ENCODE measurements at regions not wholly inside any gene's neighbourhood (a gene's known extent, or its start where the extent isn't known, plus 50 kb on each side); places are given as distances from the start of the nearest gene placed in this dataset.

DNA sequence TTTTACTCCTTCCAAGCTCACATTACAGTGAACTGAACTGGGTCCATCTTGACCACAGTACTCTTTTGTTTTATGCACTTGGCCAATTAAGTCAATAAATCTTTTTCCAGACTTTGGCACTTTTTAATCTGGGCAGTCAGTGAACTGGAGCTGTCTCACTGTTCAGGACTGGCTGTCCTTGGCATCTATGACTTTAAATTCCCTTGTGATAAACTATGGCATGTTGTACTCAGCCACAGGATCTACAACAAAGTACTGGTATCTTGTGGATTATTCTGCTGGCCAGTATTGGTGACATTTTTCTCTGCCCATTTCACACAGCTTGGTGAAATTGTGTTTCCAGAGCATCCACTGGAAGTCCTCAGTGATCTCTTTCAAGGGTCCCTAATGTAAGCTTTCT, 1144.8 kb upstream of the SEMA6A start:
- Histone ChIP-seq H3K9me3 (peaks cover 0 to 13% (median 0%) of the 10 kb centered on the region in 3 donors), H3K4me3 (no peak overlapping the region), H3K27me3 (no peaks in the 10 kb centered on the region), H3K27ac (no peak overlapping the region), H3K36me3 (no peaks in the 10 kb centered on the region), H3K4me1 (no peaks in the 10 kb centered on the region)
- no peak for ATAC-seq
- TF ChIP-seq POLR2A (IDR thresholded peaks at IDR 0.05): no peak
- TF ChIP-seq, protein P1, sequence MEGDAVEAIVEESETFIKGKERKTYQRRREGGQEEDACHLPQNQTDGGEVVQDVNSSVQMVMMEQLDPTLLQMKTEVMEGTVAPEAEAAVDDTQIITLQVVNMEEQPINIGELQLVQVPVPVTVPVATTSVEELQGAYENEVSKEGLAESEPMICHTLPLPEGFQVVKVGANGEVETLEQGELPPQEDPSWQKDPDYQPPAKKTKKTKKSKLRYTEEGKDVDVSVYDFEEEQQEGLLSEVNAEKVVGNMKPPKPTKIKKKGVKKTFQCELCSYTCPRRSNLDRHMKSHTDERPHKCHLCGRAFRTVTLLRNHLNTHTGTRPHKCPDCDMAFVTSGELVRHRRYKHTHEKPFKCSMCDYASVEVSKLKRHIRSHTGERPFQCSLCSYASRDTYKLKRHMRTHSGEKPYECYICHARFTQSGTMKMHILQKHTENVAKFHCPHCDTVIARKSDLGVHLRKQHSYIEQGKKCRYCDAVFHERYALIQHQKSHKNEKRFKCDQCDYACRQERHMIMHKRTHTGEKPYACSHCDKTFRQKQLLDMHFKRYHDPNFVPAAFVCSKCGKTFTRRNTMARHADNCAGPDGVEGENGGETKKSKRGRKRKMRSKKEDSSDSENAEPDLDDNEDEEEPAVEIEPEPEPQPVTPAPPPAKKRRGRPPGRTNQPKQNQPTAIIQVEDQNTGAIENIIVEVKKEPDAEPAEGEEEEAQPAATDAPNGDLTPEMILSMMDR (IDR thresholded peaks at IDR 0.05): no peak
- no peak for TF ChIP-seq POLR2AphosphoS5 (IDR thresholded peaks at IDR 0.05)
- TF ChIP-seq EP300 (IDR thresholded peaks at IDR 0.05): no peak

DNA sequence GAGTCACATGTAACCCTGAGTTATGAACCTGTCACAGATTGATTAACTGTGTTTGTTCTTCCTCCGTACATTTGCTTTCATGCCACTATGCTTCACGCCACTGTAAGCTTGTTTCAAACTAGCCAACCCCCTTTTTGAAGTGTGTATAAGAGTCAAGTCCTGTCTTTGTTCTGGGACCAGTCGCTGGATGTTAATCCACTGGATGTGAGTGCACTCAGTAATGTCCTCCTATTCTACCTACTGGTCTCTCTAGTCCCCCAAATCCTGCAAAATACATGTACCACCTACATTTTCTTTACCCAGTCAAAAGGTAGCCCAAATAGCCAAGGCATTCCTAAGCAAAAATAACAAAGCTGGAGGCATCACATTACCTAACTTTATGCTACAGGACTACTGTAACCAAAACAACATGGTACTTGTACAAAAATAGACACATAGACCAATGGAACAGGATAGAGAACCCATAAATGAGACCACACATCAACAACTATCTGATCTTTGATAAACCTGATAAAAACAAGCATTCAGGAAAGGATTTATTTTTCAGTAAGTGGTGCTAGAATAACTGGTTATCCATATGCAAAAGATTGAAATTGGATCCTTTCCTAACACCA, 1139.1 kb upstream of the SEMA6A start:
- Histone ChIP-seq H3K4me3 (no peak overlapping the region), H3K27ac (no peak overlapping the region), H3K4me1 (no peaks in the 10 kb centered on the region), H3K9me3 (peaks cover 0 to 32% (median 5%) of the 10 kb centered on the region in 3 donors), H3K36me3 (no peaks in the 10 kb centered on the region), H3K27me3 (no peaks in the 10 kb centered on the region)
- ATAC-seq: no peak
- 79 to 81% methylated on average over 2 to 3 of the region's 3 CpGs for WGBS, 2 donors (ENCODE audit: low coverage in 1 of 2)
- TF ChIP-seq POLR2AphosphoS5 (IDR thresholded peaks at IDR 0.05) (no peak), EP300 (IDR thresholded peaks at IDR 0.05) (no peak), POLR2A (IDR thresholded peaks at IDR 0.05) (no peak)
- TF ChIP-seq, protein P1 (IDR thresholded peaks at IDR 0.05): no peak

DNA sequence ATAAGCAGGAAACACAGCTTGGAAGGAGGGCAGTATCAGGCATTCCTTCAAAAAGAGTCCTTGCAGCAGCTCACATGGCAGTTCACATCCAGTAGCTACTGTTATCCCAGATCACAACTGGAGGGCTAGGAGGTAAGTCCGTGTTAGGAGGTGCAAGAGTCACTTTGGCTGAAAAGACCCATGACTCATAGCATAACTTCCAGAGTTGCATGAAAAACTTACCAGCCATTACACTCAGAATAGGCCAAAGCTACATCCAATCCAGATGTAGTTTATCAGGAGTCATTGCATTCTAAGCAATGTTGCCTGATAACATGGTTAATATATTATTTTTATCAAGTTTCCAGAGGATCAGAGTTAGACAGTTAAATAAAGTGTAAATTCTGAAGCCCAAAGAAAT, 1126.4 kb upstream of the SEMA6A start:
- ATAC-seq: no peak
- H3K4me3 ChIP-seq: no peak overlapping the region
- WGBS, 2 donors (ENCODE audit: low coverage in 1 of 2): 0% methylated on average over 1 of the region's 1 CpG; no CpG with 5 or more reads in 1 of the 2 donors
- no peaks in the 10 kb centered on the region for H3K36me3 ChIP-seq
- TF ChIP-seq POLR2AphosphoS5 (IDR thresholded peaks at IDR 0.05): no peak
- TF ChIP-seq, protein P1 (IDR thresholded peaks at IDR 0.05): no peak
- TF ChIP-seq POLR2A (IDR thresholded peaks at IDR 0.05): no peak
- TF ChIP-seq EP300 (IDR thresholded peaks at IDR 0.05): no peak
- no peaks in the 10 kb centered on the region for H3K4me1 ChIP-seq
- no peaks in the 10 kb centered on the region for H3K27me3 ChIP-seq
- no peaks in the 10 kb centered on the region for H3K9me3 ChIP-seq
- no peak overlapping the region for H3K27ac ChIP-seq

DNA sequence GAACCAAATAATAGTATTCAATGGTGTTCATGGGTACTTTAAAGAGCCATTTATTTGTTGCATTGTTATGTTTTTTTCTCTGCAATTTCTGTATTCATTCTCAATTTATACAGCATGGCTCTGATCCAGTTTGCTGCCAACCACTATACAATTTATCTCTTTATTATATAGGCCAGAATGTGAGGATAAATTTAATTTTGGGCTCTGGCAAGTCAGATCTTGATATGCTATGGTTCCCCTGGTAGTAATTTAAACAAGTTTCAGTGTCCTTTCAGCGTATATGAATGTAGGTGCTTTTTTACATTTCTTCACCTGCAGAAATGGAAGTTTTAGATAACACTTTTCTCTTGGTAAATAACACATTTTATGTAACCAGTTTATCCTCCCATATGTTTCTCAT, 1118.0 kb upstream of the SEMA6A start:
- Histone ChIP-seq H3K27me3 (no peaks in the 10 kb centered on the region), H3K4me3 (no peak overlapping the region), H3K36me3 (no peaks in the 10 kb centered on the region), H3K4me1 (no peaks in the 10 kb centered on the region), H3K27ac (no peak overlapping the region), H3K9me3 (no peaks in the 10 kb centered on the region)
- ATAC-seq: no peak
- 100% methylated on average over 1 of the region's 1 CpG for WGBS, 2 donors (ENCODE audit: low coverage in 1 of 2)
- TF ChIP-seq POLR2A (IDR thresholded peaks at IDR 0.05) (no peak), POLR2AphosphoS5 (IDR thresholded peaks at IDR 0.05) (no peak), EP300 (IDR thresholded peaks at IDR 0.05) (no peak)
- TF ChIP-seq, protein P1 (IDR thresholded peaks at IDR 0.05): no peak

DNA sequence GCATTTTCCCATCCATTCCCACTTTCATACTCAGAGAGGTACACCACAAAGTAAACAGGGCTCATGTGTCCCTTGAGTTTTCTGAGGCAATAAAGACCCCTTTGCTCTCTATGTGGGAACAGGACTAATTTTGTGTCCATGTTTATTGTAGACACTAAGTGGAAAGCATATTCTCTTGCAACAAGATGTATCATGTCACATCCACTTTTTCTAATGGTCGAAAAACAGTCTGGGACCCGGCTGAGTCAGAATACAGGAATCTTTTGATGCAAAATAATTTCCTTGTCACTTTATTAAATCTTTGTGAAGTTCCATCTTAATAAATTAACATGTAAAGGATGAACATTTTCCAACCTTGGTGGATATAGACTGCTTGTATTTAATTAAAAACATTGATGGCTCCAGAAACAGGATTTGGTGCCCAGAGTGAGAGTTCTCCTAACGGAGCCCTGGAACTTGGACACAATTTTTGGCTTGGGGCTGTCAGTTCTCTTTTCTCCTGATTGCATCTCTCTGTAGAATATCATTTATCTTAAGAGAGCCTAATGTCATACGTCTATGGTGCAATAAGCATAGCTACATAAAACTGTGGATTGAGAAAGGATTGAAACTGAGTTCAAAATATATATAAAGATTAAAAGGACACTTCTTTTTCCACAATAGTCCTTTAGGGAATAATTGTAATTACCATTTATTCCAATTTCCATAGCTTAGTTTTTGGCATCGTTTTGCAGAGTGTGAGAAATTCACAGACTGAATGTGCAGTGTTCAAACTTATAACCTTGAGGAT, 1116.7 kb upstream of the SEMA6A start:
- Histone ChIP-seq H3K4me3 (no peak overlapping the region), H3K36me3 (no peaks in the 10 kb centered on the region), H3K27ac (peak overlapping the region in 1 of 4 donors; percentile 11), H3K4me1 (no peaks in the 10 kb centered on the region), H3K27me3 (no peaks in the 10 kb centered on the region), H3K9me3 (no peaks in the 10 kb centered on the region)
- WGBS, 2 donors (ENCODE audit: low coverage in 1 of 2): 54 to 73% methylated on average over 5 of the region's 5 CpGs
- TF ChIP-seq, protein P1 (IDR thresholded peaks at IDR 0.05): no peak
- no peak for TF ChIP-seq EP300 (IDR thresholded peaks at IDR 0.05)
- TF ChIP-seq POLR2AphosphoS5 (IDR thresholded peaks at IDR 0.05): no peak
- no peak for TF ChIP-seq POLR2A (IDR thresholded peaks at IDR 0.05)
- ATAC-seq: peak; percentile 34
